ENCODE measurements at regions not wholly inside any gene's neighbourhood (a gene's known extent, or its start where the extent isn't known, plus 50 kb on each side); places are given as distances from the start of the nearest gene placed in this dataset.

DNA sequence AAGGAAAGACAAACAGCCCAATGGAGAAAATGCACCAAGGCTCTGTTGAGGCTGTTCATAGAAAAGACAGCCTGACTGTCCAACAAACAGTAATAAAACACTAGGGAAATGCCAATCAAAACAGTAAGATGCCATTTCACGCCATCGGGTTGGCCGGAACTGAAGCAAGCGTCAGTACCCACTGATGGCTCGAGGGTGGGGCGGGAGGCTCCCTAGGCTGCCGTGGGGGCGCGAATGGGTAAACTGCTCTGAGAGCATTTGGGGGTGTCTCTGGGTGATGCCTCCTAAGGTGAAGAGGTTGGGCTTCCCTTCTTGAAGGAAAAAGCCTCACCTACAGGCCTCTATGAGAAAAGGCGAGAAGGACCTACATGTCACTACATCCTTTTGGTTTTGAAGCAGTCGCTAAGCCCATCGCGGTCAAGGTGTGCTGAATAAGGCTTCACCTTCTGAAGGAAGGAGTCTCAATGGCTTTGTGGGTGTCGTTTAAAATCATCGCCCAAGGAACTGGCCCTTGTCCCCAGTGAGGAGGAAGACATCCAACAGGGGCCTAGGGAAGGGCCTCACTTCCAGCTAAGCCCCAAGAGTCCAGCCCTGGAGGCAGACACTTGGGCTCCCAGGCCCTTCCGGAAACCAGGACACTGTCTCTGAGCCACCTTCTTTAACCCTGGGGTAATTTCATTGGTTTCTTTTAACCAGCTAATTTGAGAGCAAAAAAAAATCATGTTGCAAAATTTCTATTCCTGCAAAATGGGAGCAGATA, 98.5 kb upstream of the PPP2R2D start (continued):
- TF ChIP-seq, protein P1, sequence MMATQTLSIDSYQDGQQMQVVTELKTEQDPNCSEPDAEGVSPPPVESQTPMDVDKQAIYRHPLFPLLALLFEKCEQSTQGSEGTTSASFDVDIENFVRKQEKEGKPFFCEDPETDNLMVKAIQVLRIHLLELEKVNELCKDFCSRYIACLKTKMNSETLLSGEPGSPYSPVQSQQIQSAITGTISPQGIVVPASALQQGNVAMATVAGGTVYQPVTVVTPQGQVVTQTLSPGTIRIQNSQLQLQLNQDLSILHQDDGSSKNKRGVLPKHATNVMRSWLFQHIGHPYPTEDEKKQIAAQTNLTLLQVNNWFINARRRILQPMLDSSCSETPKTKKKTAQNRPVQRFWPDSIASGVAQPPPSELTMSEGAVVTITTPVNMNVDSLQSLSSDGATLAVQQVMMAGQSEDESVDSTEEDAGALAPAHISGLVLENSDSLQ (IDR thresholded peaks at IDR 0.05) = no peak
- TF ChIP-seq, protein P2, sequence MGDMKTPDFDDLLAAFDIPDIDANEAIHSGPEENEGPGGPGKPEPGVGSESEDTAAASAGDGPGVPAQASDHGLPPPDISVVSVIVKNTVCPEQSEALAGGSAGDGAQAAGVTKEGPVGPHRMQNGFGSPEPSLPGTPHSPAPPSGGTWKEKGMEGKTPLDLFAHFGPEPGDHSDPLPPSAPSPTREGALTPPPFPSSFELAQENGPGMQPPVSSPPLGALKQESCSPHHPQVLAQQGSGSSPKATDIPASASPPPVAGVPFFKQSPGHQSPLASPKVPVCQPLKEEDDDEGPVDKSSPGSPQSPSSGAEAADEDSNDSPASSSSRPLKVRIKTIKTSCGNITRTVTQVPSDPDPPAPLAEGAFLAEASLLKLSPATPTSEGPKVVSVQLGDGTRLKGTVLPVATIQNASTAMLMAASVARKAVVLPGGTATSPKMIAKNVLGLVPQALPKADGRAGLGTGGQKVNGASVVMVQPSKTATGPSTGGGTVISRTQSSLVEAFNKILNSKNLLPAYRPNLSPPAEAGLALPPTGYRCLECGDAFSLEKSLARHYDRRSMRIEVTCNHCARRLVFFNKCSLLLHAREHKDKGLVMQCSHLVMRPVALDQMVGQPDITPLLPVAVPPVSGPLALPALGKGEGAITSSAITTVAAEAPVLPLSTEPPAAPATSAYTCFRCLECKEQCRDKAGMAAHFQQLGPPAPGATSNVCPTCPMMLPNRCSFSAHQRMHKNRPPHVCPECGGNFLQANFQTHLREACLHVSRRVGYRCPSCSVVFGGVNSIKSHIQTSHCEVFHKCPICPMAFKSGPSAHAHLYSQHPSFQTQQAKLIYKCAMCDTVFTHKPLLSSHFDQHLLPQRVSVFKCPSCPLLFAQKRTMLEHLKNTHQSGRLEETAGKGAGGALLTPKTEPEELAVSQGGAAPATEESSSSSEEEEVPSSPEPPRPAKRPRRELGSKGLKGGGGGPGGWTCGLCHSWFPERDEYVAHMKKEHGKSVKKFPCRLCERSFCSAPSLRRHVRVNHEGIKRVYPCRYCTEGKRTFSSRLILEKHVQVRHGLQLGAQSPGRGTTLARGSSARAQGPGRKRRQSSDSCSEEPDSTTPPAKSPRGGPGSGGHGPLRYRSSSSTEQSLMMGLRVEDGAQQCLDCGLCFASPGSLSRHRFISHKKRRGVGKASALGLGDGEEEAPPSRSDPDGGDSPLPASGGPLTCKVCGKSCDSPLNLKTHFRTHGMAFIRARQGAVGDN (IDR thresholded peaks at IDR 0.05) = no peak
- TF ChIP-seq IKZF2 (IDR thresholded peaks at IDR 0.05) (no peak), HDAC2 (IDR thresholded peaks at IDR 0.05) (no peak), EP300 (IDR thresholded peaks at IDR 0.05; ENCODE audit: borderline replicate concordance in 1 of 2, control insufficient read depth in 1 of 2, low read depth in 2 of 2, low read length in 2 of 2) (no peak), ESRRA (IDR thresholded peaks at IDR 0.05; ENCODE audit: low read length) (no peak), STAT3 (IDR thresholded peaks at IDR 0.05; ENCODE audit: low read depth, low read length) (no peak)
- TF ChIP-seq, protein P3, sequence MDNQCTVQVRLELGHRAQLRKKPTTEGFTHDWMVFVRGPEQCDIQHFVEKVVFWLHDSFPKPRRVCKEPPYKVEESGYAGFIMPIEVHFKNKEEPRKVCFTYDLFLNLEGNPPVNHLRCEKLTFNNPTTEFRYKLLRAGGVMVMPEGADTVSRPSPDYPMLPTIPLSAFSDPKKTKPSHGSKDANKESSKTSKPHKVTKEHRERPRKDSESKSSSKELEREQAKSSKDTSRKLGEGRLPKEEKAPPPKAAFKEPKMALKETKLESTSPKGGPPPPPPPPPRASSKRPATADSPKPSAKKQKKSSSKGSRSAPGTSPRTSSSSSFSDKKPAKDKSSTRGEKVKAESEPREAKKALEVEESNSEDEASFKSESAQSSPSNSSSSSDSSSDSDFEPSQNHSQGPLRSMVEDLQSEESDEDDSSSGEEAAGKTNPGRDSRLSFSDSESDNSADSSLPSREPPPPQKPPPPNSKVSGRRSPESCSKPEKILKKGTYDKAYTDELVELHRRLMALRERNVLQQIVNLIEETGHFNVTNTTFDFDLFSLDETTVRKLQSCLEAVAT (IDR thresholded peaks at IDR 0.05) = no peak
